Activated naive CD4-positive, alpha-beta T cell treated with anti-CD3 and anti-CD28 coated beads, Interleukin-2, amount 50 U/mL, for 72 hours (primary cell): ENCODE measurements at regions not wholly inside any gene's neighbourhood (a gene's known extent, or its start where the extent isn't known, plus 50 kb on each side); places are given as distances from the start of the nearest gene placed in this dataset.
"Not testable (repeated sequence)": the region's sequence is repeated elsewhere in the genome, so short reads cannot be mapped to it uniquely, and the experiment has no call there.

Experiments used
- ATAC-seq, 2 donors: fragments of 150-1000 bp; cut with Tn5 transposase; 2 replicates each; pipeline ENCODE4 v1.10.0; 2021; ENCODE audit warnings: mild to moderate bottlenecking in 2 of 2, moderate library complexity in 2 of 2
- DNase-seq, 2 donors: peaks; one replicate each; pipeline ENCODE4 v3.0.0; 2021 to 2022; ENCODE audit warnings: low spot score in 2 of 2
- H3K27ac Mint-ChIP-seq, 2 donors: one replicate each; pipeline ENCODE4 v1.8.0; 2022; ENCODE audit warnings: mild to moderate bottlenecking in 2 of 2, mixed read lengths in 2 of 2
- H3K36me3 Mint-ChIP-seq, 2 donors: one replicate each; pipeline ENCODE4 v1.8.0; 2022; ENCODE audit warnings: mixed read lengths in 2 of 2
- H3K9me3 Mint-ChIP-seq, 2 donors: one replicate each; pipeline ENCODE4 v1.8.0; 2022; ENCODE audit warnings: mixed read lengths in 2 of 2

- Mint-ChIP-seq H3K9me3 (peaks cover 13 to 18% of the 10 kb centered on the region in 2 donors), H3K27ac (no peak overlapping the region), H3K36me3 (peaks cover 0 to 5% of the 10 kb centered on the region in 2 donors)
- ATAC-seq (no peak), DNase-seq (no peak)
Observed at GRCh38 chr3:20726786-20727185, 540.8 kb upstream of the SGO1 start.

DNA sequence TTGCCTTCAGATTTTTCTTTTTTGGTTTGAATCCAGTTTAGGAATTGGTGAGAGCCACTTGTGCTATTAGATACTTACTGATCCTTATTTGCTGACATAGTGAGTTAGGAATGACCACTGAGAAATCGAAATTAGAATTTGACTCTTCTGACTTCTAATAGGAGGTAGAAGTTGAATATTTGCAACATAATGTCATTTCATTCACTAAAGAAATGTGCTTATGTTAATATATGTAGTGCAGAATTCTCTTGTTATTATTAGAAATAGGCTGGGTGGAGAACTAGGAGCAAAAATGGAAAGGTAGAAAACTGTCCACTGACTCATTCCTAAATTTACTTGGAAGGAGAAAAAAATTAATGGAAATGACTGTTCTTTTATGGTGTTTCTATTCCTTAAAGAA, 538.2 kb upstream of the SGO1 start:
- DNase-seq (no peak), ATAC-seq (no peak)
- H3K9me3 Mint-ChIP-seq, result peaks cover 12 to 19% of the 10 kb centered on the region in 2 donors
- no peaks in the 10 kb centered on the region for H3K36me3 Mint-ChIP-seq
- no peak overlapping the region for H3K27ac Mint-ChIP-seq

DNA sequence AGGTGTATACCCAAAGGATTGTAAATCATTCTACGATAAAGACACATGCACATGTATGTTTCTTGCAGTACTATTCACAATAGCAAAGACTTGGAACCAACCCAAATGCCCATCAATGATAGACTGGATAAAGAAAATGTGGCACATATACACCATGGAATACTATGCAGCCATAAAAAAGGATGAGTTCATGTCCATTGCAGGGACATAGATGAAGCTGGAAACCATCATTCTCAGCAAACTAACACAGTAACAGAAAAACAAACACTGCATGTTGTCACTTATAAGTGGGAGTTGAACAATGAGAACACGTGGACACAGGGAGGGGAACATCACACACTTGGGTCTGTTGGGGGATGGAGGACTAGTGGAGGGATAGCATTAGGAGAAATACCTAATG, 530.4 kb upstream of the SGO1 start:
- H3K36me3 Mint-ChIP-seq, DNase-seq, H3K27ac Mint-ChIP-seq, ATAC-seq: not testable (repeated sequence)
- peaks cover 14 to 19% of the 10 kb centered on the region in 2 donors for H3K9me3 Mint-ChIP-seq

GRCh38 chr3:20701641-20702040, 515.6 kb upstream of the SGO1 start:
- ATAC-seq, result no peak
- peaks cover 4 to 10% of the 10 kb centered on the region in 2 donors for H3K9me3 Mint-ChIP-seq
- no peak overlapping the region for H3K27ac Mint-ChIP-seq
- DNase-seq, result no peak
- H3K36me3 Mint-ChIP-seq, result peaks cover 0 to 4% of the 10 kb centered on the region in 2 donors

DNA sequence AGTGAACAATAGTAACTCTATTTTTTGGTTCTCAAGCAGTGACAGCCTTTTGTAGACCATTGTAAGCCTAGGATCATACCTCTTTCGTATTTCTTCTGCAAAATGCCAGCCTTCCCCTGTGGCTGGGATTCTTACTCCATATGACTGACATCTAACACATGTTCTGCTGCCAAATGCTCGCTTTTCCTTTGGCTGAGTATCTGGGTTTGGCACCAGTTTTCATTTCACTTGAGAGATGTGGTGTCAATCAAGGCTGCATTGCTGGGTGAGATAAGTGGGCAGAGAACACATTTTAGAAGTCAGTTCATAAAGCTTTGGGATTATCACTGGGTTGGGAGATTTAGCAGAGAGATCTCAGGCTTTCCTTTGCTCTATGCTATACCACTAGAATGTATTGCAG, 514.7 kb upstream of the SGO1 start:
- no peak for ATAC-seq
- H3K36me3 Mint-ChIP-seq, result no peaks in the 10 kb centered on the region
- no peak overlapping the region for H3K27ac Mint-ChIP-seq
- no peak for DNase-seq
- peaks cover 0 to 10% of the 10 kb centered on the region in 2 donors for H3K9me3 Mint-ChIP-seq

- H3K36me3 Mint-ChIP-seq, result no peaks in the 10 kb centered on the region
- DNase-seq (no peak), ATAC-seq (no peak)
- peaks cover 0 to 10% of the 10 kb centered on the region in 2 donors for H3K9me3 Mint-ChIP-seq
- H3K27ac Mint-ChIP-seq, result no peak overlapping the region
Observed at GRCh38 chr3:20698896-20699295, 512.9 kb upstream of the SGO1 start.

- Mint-ChIP-seq H3K9me3 (peaks cover 0 to 5% of the 10 kb centered on the region in 2 donors), H3K36me3 (no peaks in the 10 kb centered on the region), H3K27ac (no peak overlapping the region)
- ATAC-seq (no peak), DNase-seq (no peak)
Observed at GRCh38 chr3:20696388-20697150, 510.6 kb upstream of the SGO1 start.

- ATAC-seq, result no peak
Observed at GRCh38 chr3:20692675-20693074, 506.7 kb upstream of the SGO1 start.

DNA sequence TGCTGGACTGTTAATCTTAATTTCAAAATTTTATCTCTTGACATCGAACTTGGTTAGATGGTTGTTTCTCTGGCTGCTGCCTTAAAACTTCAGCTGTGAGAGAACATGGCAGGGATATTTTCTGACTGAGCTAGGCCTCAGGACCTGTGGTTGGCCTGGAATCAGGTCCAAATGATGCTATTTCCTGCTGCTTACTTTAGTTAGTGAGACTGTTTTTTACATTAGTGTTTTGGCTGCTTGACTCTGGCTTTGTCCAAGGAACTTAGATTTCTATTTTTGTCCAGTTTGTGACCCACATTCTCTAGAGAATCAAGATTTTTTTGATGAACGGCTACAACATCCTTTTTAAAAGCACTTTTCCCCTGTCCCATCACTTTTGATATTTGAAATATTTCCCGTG, 497.9 kb upstream of the SGO1 start:
- DNase-seq, result no peak
- ATAC-seq, result no peak

More at GRCh38 chr3:20692675-20693074, 506.7 kb upstream of the SGO1 start:
- no peaks in the 10 kb centered on the region for H3K36me3 Mint-ChIP-seq
- H3K9me3 Mint-ChIP-seq, result peaks cover 5 to 11% of the 10 kb centered on the region in 2 donors
- DNase-seq, result no peak
- H3K27ac Mint-ChIP-seq, result no peak overlapping the region

DNA sequence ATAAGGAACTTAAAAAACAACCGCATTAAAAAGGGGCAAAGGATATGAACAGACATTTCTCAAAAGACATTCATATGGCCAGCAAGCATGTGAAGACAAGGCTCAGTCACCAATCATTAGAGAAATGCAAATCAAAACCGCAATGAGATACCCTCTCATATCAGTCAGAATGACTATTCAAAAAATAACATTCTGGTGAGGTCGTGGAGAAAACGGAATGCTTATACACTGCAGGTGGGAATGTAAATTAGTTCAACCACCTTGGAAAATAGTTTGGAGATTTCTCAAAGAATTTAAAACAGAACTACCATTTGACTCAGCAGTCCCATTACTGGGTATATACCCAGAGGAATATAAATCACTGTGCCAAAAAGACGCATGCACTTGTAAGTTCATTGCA, 496.6 kb upstream of the SGO1 start:
- no peak for ATAC-seq
- DNase-seq, result no peak
- Mint-ChIP-seq H3K36me3 (peaks cover 0 to 19% of the 10 kb centered on the region in 2 donors), H3K9me3 (peaks cover 16 to 32% of the 10 kb centered on the region in 2 donors), H3K27ac (no peak overlapping the region)

More for the DNA sequence above, 497.9 kb upstream of the SGO1 start:
- Mint-ChIP-seq H3K27ac (no peak overlapping the region), H3K36me3 (peaks cover 0 to 18% of the 10 kb centered on the region in 2 donors), H3K9me3 (peaks cover 16 to 40% of the 10 kb centered on the region in 2 donors)

GRCh38 chr3:20680990-20681628, 495.1 kb upstream of the SGO1 start:
- ATAC-seq, result no peak
- no peak overlapping the region for H3K27ac Mint-ChIP-seq
- peaks cover 12 to 28% of the 10 kb centered on the region in 2 donors for H3K9me3 Mint-ChIP-seq
- no peak for DNase-seq
- peaks cover 0 to 19% of the 10 kb centered on the region in 2 donors for H3K36me3 Mint-ChIP-seq

DNA sequence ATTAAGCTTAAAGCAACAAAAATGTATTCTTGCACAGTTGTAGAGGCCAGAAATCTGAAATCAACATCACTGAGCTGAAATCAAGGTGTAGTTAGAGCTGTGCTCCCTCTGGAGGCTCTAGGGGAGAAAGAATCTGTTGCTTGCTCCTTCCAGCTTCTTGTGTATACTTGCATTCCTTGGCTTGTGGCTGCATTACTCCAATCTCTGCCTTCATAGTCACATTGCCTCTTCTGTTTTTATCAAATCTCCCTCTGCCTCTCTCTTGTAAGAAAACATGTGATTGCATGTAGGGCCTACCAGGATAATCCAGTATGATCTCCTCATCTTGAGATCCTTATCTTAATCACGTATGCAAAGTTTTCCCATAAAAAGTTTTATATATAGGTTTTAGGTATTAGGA, 487.9 kb upstream of the SGO1 start:
- ATAC-seq, result no peak
- H3K27ac Mint-ChIP-seq, result no peak overlapping the region
- peaks cover 0 to under 1% of the 10 kb centered on the region in 2 donors for H3K36me3 Mint-ChIP-seq
- peaks cover 14 to 15% of the 10 kb centered on the region in 2 donors for H3K9me3 Mint-ChIP-seq
- DNase-seq, result no peak

GRCh38 chr3:20669675-20670074, 483.7 kb upstream of the SGO1 start:
- ATAC-seq, result no peak
- no peak overlapping the region for H3K27ac Mint-ChIP-seq
- peaks cover 0 to 5% of the 10 kb centered on the region in 2 donors for H3K36me3 Mint-ChIP-seq
- no peak for DNase-seq
- H3K9me3 Mint-ChIP-seq, result peaks cover 6 to 14% of the 10 kb centered on the region in 2 donors

- no peak overlapping the region for H3K27ac Mint-ChIP-seq
- DNase-seq (no peak), ATAC-seq (no peak)
Observed at GRCh38 chr3:20669184-20669583, 483.2 kb upstream of the SGO1 start.

DNA sequence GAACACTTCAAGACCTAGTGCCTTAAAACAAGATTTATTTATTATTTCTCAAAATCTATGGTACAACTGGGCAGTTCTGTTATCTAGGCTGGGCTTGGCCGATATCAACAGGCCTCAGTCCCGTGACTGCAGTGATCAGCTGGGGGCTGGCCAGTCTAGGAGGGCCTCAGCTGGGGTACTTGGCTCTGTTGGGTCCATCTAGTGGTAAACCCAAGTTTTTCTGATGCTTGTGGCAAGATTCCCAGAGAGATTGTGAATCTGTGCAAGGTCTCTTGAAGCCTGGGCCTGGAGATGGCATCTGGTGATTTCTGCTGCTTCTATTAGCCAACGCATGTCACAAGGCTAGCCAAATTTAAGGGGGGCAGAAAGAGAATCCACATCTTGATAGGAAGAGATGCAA, 482.4 kb upstream of the SGO1 start:
- Mint-ChIP-seq H3K36me3 (peaks cover 0 to 5% of the 10 kb centered on the region in 2 donors), H3K27ac (no peak overlapping the region), H3K9me3 (peaks cover 0 to 13% of the 10 kb centered on the region in 2 donors)
- ATAC-seq (no peak), DNase-seq (no peak)

More at GRCh38 chr3:20669184-20669583, 483.2 kb upstream of the SGO1 start:
- peaks cover 0 to 5% of the 10 kb centered on the region in 2 donors for H3K36me3 Mint-ChIP-seq
- H3K9me3 Mint-ChIP-seq, result peaks cover 6 to 15% of the 10 kb centered on the region in 2 donors

GRCh38 chr3:20666091-20666490, 480.1 kb upstream of the SGO1 start:
- DNase-seq, result no peak
- H3K36me3 Mint-ChIP-seq, result peaks cover 0 to 5% of the 10 kb centered on the region in 2 donors
- peaks cover 0 to 10% of the 10 kb centered on the region in 2 donors for H3K9me3 Mint-ChIP-seq
- no peak overlapping the region for H3K27ac Mint-ChIP-seq
- no peak for ATAC-seq

- H3K36me3 Mint-ChIP-seq, result peaks cover 0 to 11% of the 10 kb centered on the region in 2 donors
- ATAC-seq (no peak), DNase-seq (no peak)
- peaks cover 8 to 13% of the 10 kb centered on the region in 2 donors for H3K9me3 Mint-ChIP-seq
- H3K27ac Mint-ChIP-seq, result no peak overlapping the region
Observed at GRCh38 chr3:20658491-20658890, 472.5 kb upstream of the SGO1 start.
